C4-2B (cell line): ENCODE measurements at regions not wholly inside any gene's neighbourhood (a gene's known extent, or its start where the extent isn't known, plus 50 kb on each side); places are given as distances from the start of the nearest gene placed in this dataset.

Experiments
- H3K27ac ChIP-seq: fragments of 450-650 bp; 2 replicates; pipeline ENCODE4 v1.5.1; 2017
- ZFX ChIP-seq: fragments of 450-650 bp; IDR thresholded peaks from 2 replicates; pipeline ENCODE4 v1.6.1; 2017
- TF ChIP-seq, protein P1 (sequence below): fragments of 450-650 bp; conservative IDR thresholded peaks from 2 replicates; pipeline ENCODE4 v1.5.1; 2017; ENCODE audit warnings: mild to moderate bottlenecking

DNA sequence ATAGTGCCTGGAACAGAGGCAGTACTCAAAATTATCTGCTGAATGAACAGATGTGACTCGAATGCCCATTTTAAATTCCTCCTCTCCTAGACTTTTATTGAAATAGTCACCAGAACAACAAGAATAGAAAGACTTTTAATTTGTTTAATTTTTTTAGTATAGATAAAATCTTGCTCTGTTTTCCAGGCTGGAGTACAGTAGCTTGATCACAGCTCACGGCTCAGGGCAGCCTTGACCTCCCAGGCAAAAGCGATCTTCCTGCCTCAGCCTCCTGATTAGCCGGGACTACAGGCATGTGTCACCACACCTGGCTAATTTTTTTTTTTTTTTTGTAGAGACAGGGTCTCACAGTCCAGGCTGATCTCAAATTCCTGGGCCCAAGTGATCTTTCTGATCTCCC is 120.9 kb upstream of the FREM2 start:
- H3K27ac ChIP-seq = no peak overlapping the region
- TF ChIP-seq, protein P1, sequence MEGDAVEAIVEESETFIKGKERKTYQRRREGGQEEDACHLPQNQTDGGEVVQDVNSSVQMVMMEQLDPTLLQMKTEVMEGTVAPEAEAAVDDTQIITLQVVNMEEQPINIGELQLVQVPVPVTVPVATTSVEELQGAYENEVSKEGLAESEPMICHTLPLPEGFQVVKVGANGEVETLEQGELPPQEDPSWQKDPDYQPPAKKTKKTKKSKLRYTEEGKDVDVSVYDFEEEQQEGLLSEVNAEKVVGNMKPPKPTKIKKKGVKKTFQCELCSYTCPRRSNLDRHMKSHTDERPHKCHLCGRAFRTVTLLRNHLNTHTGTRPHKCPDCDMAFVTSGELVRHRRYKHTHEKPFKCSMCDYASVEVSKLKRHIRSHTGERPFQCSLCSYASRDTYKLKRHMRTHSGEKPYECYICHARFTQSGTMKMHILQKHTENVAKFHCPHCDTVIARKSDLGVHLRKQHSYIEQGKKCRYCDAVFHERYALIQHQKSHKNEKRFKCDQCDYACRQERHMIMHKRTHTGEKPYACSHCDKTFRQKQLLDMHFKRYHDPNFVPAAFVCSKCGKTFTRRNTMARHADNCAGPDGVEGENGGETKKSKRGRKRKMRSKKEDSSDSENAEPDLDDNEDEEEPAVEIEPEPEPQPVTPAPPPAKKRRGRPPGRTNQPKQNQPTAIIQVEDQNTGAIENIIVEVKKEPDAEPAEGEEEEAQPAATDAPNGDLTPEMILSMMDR = no peak
- no peak for TF ChIP-seq ZFX

DNA sequence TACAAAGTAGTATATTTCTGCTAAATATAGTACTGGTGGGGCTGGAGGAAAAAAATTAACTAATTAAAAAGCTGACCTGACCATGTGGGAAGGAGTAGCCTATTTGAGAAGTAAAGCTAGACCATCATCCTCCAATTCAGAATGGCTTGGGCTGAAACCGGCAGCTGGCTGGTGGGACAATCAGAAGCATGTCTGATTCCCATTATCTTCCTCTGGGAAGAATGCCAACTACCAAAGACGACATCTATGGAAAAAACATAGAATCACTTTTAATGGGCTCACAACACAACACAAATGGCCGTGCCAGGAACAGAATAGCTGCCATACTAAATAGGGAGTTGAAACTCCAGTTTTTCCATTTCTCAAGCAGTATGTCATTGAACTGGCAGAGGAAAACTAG is 120.4 kb upstream of the FREM2 start:
- no peak for TF ChIP-seq ZFX
- TF ChIP-seq, protein P1 = no peak
- no peak overlapping the region for H3K27ac ChIP-seq

DNA sequence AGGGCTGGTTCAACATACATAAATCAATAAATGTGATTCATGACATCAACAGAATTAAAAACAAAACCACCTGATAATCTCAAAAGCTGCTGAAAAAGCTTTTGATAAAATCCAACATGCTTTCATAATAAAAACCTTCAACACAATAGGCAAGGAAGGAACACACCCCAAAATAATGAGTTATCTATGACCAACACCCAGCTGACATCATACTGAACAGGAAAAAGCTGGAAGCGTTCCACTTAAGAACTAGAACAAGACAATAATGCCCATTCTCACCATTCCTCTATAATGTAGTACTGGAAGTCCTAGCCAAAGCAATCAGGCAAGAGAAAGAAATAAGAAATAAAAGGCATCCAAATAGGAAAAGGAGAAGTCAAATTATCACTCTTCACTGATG is 116.2 kb upstream of the FREM2 start:
- no peak for TF ChIP-seq ZFX
- TF ChIP-seq, protein P1 = no peak
- H3K27ac ChIP-seq = no peak overlapping the region

DNA sequence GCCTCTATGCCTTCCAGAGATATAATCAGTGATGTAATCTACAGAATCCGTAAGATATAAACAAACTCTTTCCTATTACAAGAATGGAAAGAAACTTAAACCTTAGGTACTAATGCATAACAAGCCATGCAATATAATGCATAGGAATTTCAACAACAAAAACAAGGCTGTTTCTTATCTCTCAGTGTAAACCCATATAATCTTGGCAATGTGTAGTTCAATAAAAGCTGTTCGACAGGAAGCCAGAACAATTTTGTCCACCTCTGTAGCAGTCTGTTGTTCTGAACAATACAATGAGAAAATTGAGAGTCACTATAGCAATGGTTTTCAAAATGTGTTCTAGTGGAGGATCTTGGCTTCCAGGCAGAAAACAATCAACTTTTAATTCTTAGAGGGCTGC is 111.5 kb upstream of the FREM2 start:
- TF ChIP-seq, protein P1 = no peak
- no peak for TF ChIP-seq ZFX
- H3K27ac ChIP-seq = no peak overlapping the region

DNA sequence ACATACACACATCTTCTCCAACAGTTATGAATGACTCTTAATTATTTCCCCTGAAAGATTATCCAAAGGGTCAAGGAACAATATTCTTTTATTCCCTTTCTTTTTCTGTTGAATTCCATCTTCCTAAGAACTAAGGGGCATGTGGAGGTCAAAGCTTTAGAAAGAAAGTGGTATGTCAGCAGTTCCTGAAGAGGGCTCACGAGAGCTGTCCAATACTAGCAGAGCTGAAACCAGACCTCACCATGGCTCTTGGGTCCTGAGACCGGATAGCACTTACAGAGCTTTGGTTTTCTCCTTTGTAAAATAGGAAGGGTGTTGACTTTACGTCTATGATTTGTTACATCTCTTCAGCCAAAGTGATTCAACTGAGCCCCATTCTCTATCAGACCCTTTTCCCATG is 109.8 kb upstream of the FREM2 start:
- no peak for TF ChIP-seq ZFX
- TF ChIP-seq, protein P1 = no peak
- no peak overlapping the region for H3K27ac ChIP-seq

DNA sequence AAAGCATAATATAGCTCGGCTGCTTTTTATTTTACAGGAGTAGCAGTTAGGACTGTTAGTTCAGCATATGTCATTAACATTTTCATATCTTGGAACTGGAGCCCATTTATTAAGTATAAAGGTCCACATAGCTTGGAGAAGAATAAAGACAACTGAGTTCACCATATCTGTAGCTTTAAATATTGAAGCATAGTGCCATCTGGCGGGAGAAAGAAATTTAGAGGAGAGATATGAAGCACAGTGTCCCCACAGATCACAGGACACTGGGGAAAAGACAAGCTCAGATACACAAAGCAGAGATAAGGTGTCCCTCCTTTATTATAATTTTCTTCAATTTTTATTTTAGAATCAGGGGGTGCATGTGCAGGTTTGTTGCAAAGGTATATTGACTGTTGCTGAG is 104.7 kb upstream of the FREM2 start:
- no peak overlapping the region for H3K27ac ChIP-seq

DNA sequence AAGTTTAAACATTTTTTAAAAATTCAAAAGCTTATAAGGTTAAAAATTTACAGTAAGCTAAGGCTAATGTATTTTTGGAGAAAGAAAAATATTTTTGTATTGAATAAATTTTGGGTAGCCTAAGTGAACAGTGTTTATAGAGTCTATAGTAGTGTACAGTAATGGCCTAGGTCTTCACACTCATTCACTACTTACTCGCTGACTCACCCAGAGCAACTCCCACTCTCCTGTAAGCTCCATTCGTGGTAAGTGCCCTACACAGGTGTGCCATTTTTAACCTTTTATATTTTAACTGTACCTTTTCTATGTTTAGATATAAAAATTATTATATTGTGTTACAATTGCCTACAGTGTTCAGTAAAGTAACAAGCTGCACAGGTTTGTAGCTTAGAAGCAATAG is 96.6 kb upstream of the FREM2 start:
- no peak overlapping the region for H3K27ac ChIP-seq
- TF ChIP-seq ZFX = no peak
- TF ChIP-seq, protein P1 = no peak

More for the DNA sequence above, 104.7 kb upstream of the FREM2 start:
- TF ChIP-seq ZFX = no peak
- TF ChIP-seq, protein P1 = peak; percentile 53
